ENCODE measurements at regions not wholly inside any gene's neighbourhood (a gene's known extent, or its start where the extent isn't known, plus 50 kb on each side); places are given as distances from the start of the nearest gene placed in this dataset.
"Not testable (repeated sequence)": the region's sequence is repeated elsewhere in the genome, so short reads cannot be mapped to it uniquely, and the experiment has no call there.

DNA sequence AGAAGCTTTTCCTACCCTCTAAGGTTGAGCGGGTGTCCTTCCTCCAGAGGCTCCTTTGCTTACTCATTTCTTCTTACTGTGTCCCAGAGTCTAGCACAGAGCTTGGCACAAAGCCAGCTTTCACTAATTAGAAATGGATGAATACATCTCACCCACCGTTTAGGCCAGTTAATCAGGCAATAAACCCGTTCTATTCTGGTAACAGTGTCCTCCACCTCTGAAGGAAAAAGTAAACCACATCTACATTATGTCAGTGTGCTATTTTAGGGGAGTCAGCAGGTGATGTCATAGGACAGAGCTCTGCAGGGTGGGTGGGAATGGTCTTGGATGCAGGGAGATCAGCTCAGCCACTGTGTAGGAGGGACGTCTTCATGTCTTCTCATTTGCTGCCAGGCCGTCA is 109.2 kb downstream of the OSTF1 start:
- no peak for DNase-seq

DNA sequence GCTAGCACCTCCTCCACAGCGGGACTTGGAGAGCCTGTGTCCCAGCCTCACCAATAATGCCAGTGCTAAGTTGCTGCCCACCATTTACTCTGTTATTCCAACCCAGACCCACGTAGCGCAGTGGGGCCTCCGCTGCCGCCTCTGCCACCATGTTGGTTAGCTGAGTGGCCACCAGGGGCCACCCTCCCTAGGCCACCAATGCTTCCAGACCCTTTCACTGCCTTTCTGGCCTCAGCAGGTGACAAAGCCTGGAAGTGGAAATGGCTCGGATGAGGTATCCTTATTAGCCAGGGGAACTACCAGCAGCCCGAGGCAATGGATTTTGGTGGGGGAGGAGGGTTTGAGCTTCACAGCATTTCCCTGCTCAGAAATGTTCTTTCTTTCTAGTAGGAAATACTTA is 110.1 kb downstream of the OSTF1 start:
- no peak for DNase-seq

DNA sequence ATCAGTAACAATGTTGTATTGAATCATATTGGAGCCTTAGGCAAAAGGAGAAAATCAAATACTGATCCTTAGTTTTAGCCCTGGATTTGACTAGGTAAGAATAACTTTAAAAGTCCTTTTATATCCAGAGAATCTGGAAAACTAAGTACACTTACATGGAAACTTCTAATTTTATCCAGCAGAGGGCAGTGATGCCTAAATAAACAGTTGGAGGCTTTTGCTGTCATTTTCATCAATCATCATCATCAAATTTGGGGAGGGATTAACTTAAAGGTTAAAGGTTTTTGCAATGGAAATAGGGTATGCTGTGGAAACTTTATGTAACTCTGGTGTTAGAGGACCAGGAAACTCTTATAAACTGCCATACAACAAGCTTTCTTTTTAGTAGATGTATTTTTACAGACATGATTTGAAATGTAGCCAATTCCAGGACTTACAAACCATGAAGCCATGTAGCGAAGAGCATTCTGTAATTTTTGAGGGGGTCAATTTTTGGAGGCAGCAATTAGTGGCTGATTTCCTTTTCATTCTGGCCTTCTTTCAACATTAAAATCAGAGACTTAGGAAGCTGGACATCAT is 112.7 kb downstream of the OSTF1 start:
- DNase-seq, result no peak

DNA sequence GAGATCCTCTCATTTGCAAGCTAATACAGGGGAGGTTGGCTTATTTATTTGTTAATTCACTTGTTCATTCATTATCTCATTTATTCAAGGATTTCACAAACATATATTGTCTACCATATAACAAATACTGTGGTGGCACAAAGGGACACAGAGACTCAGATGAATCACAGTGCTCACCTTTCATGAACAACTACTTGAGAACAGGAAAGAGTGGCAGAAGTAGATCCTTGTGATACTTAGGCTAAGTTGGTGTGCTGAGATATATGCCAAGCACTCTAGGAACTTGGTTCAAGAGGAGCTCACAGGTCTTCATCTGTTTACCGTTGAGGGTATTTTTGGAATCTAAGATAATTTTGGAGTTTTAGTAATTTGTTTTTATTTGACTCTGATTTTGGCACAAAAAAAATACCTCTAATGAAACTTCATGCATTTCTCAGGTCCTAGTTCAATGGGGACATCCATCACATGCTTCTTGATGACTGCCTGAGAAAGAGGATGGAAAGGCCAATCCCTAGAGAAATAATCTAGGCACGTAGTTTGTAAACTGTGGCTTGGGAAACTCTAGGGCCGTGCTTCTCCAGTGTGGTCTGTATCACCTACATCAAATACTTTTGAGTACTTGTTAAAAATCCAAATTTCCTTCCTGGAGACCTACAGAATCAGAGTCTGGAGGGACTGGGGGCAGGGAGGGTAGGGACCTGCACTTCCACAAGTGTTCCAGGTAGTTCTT is 113.3 kb downstream of the OSTF1 start:
- no peak for DNase-seq

DNA sequence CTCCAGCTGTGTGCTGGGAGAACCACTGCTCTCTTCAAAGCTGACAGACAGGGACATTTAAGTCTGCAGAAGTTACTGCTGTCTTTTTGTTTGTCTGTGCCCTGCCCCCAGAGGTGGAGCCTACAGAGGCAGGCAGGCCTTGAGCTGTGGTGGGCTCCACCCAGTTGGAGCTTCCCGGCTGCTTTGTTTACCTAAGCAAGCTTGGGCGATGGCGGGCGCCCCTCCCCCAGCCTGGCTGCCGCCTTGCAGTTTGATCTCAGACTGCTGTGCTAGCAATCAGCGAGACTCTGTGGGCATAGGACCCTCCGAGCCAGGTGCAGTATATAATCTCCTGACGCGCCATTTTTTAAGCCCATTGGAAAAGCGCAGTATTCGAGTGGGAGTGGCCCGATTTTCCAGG is 119.7 kb downstream of the OSTF1 start:
- DNase-seq, result not testable (repeated sequence)

DNA sequence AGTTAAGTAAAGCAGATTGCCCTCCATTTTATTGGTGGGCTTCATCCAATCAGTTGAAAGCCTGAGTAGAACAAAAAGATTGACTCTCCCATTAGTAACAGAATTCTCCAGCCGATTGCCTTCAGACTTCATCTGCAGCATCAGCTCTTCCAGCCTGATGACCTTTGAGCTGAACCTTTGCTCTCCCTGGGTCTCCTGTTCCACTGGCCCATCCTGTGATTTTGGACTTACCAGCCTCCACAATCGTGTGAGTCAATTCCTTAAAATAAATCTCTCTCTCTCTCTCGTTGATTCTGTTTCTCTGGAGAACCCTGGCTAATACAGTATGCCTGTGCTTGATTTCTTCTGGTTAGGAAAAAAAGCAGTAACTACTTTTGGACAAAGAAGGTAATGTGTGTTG is 121.9 kb downstream of the OSTF1 start:
- no peak for DNase-seq

DNA sequence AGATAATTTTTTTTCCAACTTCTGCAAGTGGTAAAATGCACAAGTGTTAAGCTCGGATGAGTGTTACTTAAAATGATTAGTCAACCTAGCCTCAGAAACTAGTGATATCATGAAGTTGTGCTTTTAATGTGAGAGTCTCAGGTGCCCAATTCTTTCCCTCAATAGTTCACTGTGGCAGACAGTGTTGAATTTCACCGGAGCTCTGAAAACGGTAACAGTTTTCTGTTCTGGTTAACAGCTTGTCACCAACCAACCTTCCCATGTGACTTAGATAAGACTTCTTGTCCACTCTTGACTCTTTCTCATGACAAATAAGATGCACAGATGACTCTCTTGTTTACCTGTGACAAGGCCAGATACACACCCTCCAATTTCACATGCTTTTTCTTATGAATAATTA is 125.5 kb downstream of the OSTF1 start:
- no peak for DNase-seq

DNA sequence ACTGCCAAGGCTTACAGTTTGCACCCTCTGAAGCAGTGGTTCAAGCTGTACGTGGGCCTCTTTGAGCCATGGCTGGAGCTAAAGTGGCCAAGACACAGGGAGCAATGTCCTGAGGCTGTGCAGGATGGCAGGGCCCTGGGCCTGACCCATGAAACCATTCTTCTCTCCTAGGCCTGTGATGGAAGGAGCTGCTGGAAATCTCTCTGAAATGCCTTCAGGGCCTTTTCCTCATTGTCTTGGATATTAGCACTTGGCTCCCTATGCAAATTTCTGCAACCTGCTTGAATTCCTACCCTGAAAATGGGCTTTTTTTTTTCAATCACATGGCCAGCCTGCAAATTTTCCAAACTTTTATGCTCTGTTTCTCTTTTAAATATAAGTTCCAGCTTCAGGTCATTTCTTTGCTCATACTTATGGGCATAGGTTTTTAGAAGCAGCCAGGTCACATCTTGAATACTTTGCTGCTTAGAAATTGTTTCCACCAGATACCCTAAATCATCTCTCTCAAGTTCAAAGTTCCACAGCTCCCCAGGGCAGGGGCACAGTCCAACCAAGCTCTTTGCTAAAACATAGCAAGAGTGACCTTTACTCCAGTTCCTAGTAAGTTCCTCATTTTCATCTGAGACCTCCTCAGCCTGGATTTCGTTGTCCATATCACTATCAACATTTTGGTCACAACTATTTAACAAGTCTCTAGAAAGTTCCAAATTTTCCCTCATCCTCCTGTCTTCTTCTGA is 138.3 kb downstream of the OSTF1 start:
- no peak for DNase-seq

DNA sequence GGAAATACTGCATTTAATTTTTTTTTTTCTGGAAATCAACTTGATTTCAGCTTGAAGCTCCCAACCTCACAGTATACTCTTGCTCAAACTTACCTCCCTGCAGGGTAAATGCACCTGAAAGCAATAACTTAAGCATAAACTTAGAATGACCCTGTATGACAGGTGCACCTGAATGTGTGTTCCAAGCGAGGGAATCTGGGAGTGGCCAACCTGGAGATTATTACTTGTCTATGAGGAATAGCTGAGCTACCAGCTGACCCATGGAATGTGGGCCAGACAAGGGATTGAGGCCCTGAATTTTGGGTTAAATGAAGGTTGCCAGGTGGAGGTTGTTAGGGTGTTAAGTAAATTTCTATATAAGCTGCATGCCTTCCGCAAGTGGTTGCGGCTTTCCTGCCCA is 140.6 kb downstream of the OSTF1 start:
- no peak for DNase-seq

DNA sequence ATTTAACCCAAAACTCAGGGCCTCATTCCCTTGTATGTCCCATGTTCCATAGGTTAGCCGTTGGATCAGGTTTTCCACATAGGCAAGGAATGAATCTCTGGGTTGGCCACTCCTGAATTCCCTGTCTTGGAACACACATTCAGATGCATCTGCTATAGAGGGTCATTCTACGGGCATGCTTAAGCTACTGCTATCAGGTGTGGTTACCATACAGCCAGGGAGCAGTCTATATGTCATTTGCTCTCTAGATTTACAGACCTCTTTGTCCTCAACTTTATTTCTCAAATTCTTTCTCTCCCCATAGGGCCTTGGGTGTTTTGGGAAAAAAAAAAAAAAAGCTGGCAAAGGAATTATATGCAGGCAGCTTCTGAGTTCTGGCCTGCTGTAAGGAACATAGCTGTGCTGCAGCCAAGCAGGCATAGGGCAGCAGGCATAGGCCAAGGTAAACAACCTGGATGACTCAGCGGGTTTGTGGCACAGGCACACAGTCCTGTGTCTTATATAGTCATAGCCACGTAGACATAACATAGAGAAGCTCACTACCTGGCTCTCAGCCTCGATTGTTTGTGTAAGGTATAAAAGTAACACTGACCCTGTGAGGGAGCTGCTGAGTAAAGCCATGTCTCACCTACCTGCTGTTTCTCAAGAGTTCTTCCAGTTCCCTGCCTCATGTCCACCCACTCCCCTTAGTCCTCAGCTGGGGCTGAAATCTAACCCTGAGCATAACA is 141.5 kb downstream of the OSTF1 start:
- no peak for DNase-seq

DNA sequence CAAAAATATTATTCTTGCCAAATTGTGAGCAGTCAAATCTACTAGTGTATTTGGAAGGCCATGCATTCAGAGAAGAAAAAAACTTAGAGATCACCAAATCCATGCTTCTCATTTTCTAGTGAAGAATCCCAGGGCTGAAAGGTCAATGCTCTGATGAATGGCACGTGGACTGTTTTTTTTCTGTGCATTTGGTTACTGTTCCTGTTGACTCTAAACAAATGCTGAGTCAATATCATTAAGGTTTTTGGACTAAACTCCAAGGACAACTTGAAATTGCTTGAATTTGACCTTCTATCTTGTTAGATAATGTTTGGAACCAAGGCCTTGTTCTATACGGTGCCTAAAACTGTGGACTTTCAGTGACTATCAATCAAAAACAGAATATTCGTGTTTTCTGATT is 142.2 kb downstream of the OSTF1 start:
- DNase-seq, result no peak

DNA sequence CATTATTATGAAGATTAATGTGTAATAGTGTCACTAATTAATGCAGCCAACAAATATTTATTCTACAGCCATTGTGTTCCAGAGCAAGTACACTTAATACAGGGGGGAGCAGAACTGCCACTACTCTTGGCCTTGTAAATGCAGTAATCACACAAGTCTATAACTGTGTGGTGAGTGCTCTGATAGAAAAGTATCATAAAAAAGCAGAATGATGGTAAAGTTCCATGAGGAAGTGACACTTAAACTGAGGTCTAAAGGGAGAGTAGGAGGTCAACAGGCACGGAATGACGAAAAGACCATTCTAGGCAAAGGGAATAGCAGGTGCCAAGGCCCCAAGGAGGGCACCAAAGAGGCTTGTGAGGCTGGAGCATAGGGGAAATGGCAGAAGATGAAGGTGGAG is 142.9 kb downstream of the OSTF1 start:
- DNase-seq, result no peak

DNA sequence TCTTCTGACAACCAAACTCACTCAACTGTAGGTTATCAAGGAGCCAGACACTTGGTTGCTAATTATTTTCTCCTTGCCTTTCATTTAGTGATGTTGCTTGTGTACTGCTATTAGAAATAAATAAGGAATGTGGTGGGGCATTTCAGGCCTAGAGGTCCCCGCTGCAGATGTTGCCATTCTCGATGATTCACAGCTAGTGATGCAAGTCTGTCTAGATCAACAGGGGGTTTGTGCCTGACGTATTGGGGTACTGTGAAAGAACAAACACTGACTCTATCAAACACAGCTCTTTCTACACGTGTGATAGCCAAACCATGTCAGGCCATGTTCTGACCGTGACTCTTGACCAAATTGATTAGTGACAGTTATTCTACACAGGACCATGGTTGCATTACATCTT is 144.7 kb downstream of the OSTF1 start:
- no peak for DNase-seq

DNA sequence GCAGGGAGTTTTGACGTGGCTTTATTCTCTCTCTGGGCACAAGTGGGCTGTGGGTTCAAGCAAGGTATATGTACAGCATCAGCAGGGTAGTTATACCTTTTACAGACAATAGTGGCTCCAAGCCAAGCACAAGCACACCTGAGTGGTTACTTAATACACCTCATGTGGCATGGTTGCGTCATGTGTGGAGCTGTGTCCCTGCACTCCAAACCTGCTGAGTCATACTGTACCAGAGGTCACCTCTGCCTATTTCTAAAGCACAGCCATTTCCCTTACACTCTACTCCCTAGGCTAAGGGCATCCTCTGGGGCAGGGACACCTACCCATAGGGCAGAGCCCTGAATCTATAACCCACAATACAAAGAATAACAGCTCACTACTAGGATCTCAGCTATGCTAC is 147.3 kb downstream of the OSTF1 start:
- no peak for DNase-seq

DNA sequence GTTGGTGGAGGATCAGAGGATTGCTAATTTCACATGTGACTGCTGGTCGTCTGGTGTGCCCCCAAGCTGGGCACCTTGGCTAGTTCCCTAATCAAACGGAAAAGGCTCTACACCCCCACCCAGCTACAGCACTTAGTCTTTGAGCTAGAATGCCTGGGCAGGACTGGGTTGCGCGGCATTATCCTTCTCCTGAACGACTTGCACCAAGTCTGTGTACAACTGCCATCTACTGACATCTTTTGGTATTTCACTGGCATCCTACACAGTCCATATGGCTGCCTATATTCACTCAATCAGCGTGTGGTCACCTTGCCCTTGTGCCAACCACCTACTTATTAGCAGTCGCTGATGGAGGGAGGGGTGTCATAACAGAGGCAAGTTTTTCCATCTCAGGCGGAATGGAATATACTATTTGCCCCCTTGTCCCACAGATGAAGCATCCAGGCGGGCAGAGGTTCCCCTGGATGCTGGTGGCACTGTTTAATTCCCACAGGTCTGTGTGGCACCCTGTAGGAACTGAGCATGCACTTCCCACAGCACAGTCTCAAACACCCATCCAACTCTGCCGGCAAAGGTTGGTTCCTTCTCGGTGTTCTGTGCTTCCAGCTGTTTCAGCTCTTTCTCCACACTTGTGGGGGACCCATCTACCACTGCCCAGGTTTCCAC is 150.1 kb downstream of the OSTF1 start:
- peak; percentile 38 for DNase-seq

DNA sequence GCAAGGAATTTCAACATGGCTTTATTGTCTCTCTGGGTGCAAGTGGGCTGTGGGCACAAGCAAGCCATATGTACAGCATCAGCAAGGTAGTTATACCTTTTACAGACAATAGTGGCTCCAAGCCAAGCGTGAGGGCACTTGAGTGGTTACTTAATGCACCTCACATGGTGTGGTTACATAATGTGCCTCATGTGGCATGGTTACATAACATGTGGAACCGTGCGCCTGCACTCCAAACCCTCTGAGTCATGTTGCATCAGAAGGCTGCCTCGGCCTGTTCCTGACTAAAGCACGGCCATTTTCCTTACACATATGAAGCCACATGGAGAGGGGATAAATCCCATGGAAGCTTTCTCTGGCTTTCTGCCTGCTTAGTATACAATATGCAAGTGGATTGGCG is 150.9 kb downstream of the OSTF1 start:
- DNase-seq, result no peak

DNA sequence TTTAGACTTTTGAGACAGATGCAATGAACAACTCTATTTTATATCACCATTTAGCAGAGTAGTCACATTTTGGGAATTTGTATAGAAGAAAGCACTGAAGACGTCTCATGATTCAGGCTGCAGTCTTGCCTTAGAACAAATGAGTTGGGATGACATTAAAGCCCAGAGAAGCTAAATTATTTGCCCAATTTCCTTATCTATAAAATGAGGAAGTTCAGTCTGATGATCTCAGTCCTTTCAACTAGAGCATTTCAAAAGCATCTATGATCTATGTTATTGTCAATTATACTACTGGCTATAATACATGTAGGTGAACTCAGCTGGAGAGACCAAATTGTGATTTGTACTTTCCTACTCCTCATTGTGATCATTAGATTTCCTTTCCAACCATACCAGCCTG is 154.1 kb downstream of the OSTF1 start:
- no peak for DNase-seq

DNA sequence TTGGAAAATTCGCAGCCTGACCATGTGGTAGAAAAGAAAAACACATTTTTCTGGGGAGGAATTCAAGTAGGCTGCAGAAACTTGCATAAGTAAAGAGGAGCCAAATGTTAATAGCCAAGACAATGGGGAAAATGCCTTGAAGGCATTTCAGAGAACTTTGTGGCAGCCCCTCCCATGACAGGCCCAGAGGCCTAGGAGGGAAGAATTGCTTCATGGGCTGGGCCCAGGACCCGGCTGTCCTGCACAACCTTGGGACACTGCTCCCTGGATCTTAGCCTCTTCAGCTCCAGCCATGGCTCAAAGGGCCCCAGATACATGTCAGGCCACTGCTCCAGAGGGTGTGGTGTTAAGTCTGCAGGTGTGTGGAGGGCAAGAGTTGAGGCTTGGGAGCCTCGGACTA is 158.6 kb downstream of the OSTF1 start:
- no peak for DNase-seq

DNA sequence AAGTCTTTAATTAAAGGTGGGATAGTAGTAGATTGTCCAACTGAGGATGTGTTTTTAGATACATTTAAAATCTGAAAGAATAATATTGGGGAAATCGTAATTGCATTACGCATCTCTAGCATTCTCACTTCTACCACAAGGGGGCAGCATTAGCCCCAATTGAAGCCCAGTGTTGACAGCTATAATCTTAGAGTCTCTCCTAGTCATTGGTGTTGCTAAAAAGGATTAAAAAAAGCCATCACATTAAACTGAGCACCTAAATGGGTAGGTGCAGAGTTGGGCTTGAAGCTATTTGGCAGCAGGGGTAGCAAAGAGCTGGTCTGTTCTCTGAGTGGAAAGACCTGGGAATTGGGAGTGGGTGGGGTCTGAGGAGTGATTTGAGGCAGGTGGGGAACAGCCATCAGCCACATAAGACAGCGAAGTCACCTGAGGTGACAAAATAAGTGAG is 177.2 kb downstream of the OSTF1 start:
- peak; percentile 58 for DNase-seq

DNA sequence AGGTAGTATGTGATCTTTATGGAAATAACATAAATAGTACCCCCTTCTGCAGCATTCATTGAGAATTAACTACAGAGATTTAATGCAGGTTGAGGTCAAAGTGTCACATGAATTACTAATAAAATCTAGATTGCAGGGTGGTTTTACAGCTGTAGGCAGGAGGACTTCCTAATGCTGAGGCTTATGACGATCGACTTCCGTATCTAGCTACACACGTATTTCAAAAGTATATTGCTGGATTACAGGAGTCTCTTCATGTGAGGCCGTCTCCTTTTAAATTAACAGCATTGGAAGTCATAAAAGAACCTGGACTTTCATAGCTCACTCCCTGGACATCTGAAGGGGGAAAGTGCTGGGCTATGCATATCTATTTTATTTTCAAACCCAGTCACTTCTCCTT is 180.9 kb downstream of the OSTF1 start:
- DNase-seq, result no peak

DNA sequence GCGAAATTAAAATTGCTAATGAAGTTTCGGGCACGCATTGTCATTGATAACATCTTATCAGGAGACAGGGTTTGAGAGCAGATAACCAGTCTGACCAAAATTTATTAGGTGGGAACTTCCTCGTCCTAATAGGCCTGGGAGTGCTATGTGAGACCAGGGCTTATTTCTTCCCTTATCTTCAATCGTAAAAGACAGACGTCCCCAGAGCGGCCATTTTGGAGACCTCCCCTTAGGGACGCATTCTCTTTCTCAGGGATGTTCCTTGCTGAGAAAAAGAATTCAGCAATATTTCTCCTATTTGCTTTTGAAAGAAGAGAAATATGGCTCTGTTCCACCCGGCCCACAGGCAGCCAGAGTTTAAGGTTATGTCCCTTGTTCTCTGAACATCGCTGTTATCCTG is 184.7 kb downstream of the OSTF1 start:
- DNase-seq, result not testable (repeated sequence)

DNA sequence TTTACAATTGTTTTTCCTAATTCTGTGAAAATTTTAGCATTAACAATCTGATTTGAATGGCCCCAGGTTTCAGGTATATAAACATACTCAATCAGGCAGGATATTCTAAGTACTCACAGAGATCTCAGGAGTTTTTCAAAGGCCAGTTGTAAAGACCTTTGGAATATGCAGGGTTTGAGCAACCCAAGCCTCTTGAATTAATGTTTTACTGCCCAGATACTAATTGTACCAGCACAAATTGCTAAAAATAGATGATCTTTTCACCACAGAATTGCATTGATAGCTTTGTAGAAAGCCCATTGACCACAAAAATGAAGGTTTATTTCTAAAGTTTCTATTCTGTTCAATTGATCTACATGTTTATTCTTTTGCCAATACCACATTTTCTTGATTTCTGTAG is 186.5 kb downstream of the OSTF1 start:
- DNase-seq, result no peak

DNA sequence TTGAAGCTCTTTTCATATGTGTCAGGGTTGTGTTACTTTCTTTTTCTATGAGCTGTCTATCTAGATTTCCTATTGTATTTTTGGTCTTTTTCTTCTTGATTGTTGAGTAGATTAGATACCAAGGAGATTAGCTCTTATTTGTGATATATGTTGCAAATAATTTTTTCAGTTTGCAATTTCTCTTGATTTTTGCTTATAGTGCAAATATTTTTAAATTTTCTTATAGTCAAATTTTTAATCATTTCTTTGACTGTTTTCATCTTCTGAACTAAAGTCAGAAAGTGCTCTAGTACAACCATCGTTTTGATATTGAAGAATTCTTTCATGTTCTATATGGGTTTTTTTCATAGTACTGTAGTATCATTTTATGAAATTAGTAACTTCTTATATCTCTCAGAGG is 193.7 kb downstream of the OSTF1 start:
- DNase-seq, result no peak
